H9 (cell line): ENCODE measurements at regions not wholly inside any gene's neighbourhood (a gene's known extent, or its start where the extent isn't known, plus 50 kb on each side); places are given as distances from the start of the nearest gene placed in this dataset.

Source experiments
- DNase-seq: peaks from one replicate; pipeline ENCODE4 v3.0.0-alpha.2; 2017
- H2AFZ ChIP-seq: one replicate; pipeline ENCODE4 v1.6.1; 2013; ENCODE audit warnings: mild to moderate bottlenecking, low read length, control low read depth, moderate library complexity
- H2AK5ac ChIP-seq: 2 replicates; pipeline ENCODE4 v1.6.1; 2013; ENCODE audit warnings: low read length, control low read depth, mixed read lengths; ENCODE audit not compliant: insufficient read length
- H2BK120ac ChIP-seq: one replicate; pipeline ENCODE4 v1.6.1; 2013; ENCODE audit warnings: low read depth, mild to moderate bottlenecking, low read length, control low read depth, inconsistent platforms; ENCODE audit not compliant: poor library complexity, severe bottlenecking
- H2BK12ac ChIP-seq: 2 replicates; pipeline ENCODE4 v1.6.1; 2013; ENCODE audit warnings: low read length, control low read depth, mixed read lengths, low read depth; ENCODE audit not compliant: insufficient read length
- H2BK15ac ChIP-seq: 2 replicates; pipeline ENCODE4 v1.6.1; 2013; ENCODE audit warnings: low read depth, low read length, control low read depth
- H2BK20ac ChIP-seq: one replicate; pipeline ENCODE4 v1.6.1; 2013; ENCODE audit warnings: low read depth, mild to moderate bottlenecking, low read length, control low read depth, inconsistent platforms; ENCODE audit not compliant: poor library complexity, severe bottlenecking
- H2BK5ac ChIP-seq: 2 replicates; pipeline ENCODE4 v1.6.1; 2013; ENCODE audit warnings: low read length, control low read depth, mixed read lengths; ENCODE audit not compliant: insufficient read length
- H3K14ac ChIP-seq: 2 replicates; pipeline ENCODE4 v1.6.1; 2013; ENCODE audit warnings: low read length, control low read depth; ENCODE audit not compliant: insufficient read depth
- H3K18ac ChIP-seq: 2 replicates; pipeline ENCODE4 v1.6.1; 2013; ENCODE audit warnings: low read depth, mild to moderate bottlenecking, mixed read lengths, low read length, control low read depth; ENCODE audit not compliant: insufficient read length
- H3K23ac ChIP-seq: 2 replicates; pipeline ENCODE4 v1.6.1; 2013; ENCODE audit warnings: low read length, control low read depth, mixed read lengths, low read depth; ENCODE audit not compliant: insufficient read length
- H3K23me2 ChIP-seq: 2 replicates; pipeline ENCODE4 v1.6.1; 2013; ENCODE audit warnings: low read depth, mild to moderate bottlenecking, mixed read lengths, low read length, control low read depth; ENCODE audit not compliant: insufficient read length, poor library complexity, severe bottlenecking
- H3K27ac ChIP-seq: 2 replicates; pipeline ENCODE4 v1.5.1; 2013; ENCODE audit warnings: low read length, control low read depth, mixed read lengths, low read depth; ENCODE audit not compliant: insufficient read length
- H3K27me3 ChIP-seq: 2 replicates; pipeline ENCODE4 v1.6.1; 2013; ENCODE audit warnings: low read length, control low read depth, inconsistent platforms; ENCODE audit not compliant: insufficient read depth
- H3K4ac ChIP-seq: 2 replicates; pipeline ENCODE4 v1.6.1; 2013; ENCODE audit warnings: low read depth, mild to moderate bottlenecking, control low read depth, inconsistent platforms, low read length, moderate library complexity
- H3K4me1 ChIP-seq: 2 replicates; pipeline ENCODE4 v1.6.1; 2013; ENCODE audit warnings: low read length, control low read depth, inconsistent platforms; ENCODE audit not compliant: insufficient read depth
- H3K4me2 ChIP-seq: 2 replicates; pipeline ENCODE4 v1.6.1; 2013; ENCODE audit warnings: low read length, control low read depth, mixed read lengths; ENCODE audit not compliant: insufficient read length, insufficient read depth
- H3K56ac ChIP-seq: 2 replicates; pipeline ENCODE4 v1.6.1; 2013; ENCODE audit warnings: low read depth, mild to moderate bottlenecking, mixed read lengths, low read length, control low read depth; ENCODE audit not compliant: insufficient read length
- H3K79me1 ChIP-seq: 2 replicates; pipeline ENCODE4 v1.6.1; 2013; ENCODE audit warnings: low read depth, mild to moderate bottlenecking, moderate library complexity, low read length, control low read depth, inconsistent platforms; ENCODE audit not compliant: insufficient read depth, poor library complexity, severe bottlenecking
- H3K79me2 ChIP-seq: 2 replicates; pipeline ENCODE4 v1.6.1; 2013; ENCODE audit warnings: low read length, control low read depth, inconsistent platforms; ENCODE audit not compliant: insufficient read depth
- H3K9ac ChIP-seq: 2 replicates; pipeline ENCODE4 v1.6.1; 2013; ENCODE audit warnings: low read length, control low read depth, mixed read lengths; ENCODE audit not compliant: insufficient read length; ENCODE audit errors: extremely low read depth
- H3K9me3 ChIP-seq: one replicate; pipeline ENCODE4 v1.6.1; 2013; ENCODE audit warnings: low read depth, low read length, inconsistent platforms; ENCODE audit not compliant: control insufficient read depth
- H3T11ph ChIP-seq: one replicate; pipeline ENCODE4 v1.6.1; 2013; ENCODE audit warnings: mild to moderate bottlenecking, low read length, control low read depth, inconsistent platforms
- H4K20me1 ChIP-seq: one replicate; pipeline ENCODE4 v1.6.1; 2013; ENCODE audit not compliant: control insufficient read depth, insufficient read length, insufficient read depth
- H4K5ac ChIP-seq: 2 replicates; pipeline ENCODE4 v1.6.1; 2013; ENCODE audit warnings: low read depth, mild to moderate bottlenecking, mixed read lengths, low read length, control low read depth; ENCODE audit not compliant: insufficient read length
- H4K8ac ChIP-seq: replicated peaks from 2 replicates; pipeline ENCODE4 v1.6.1; 2013; ENCODE audit warnings: low read length, control low read depth, mixed read lengths, low read depth; ENCODE audit not compliant: insufficient read length
- H4K91ac ChIP-seq: 2 replicates; pipeline ENCODE4 v1.6.1; 2013; ENCODE audit warnings: low read depth, mild to moderate bottlenecking, moderate library complexity, mixed read lengths, low read length, control low read depth; ENCODE audit not compliant: insufficient read length
- H3K27ac Mint-ChIP-seq, 3 experiments: 2 replicates in 2 of 3; 3 replicates in 1 of 3; pipeline ENCODE4 v1.8.0; 2020 to 2021; ENCODE audit warnings: mixed read lengths in 3 of 3, mild to moderate bottlenecking in 1 of 3, moderate library complexity in 1 of 3
- H3K27me3 Mint-ChIP-seq: 2 replicates; pipeline ENCODE4 v1.8.0; 2021; ENCODE audit warnings: low read depth, mild to moderate bottlenecking, moderate library complexity, mixed read lengths
- H3K36me3 Mint-ChIP-seq, 3 experiments: 2 replicates in 2 of 3; 3 replicates in 1 of 3; pipeline ENCODE4 v1.8.0; 2020 to 2021; ENCODE audit warnings: low read depth in 3 of 3, mixed read lengths in 3 of 3; ENCODE audit not compliant: insufficient read depth in 1 of 3
- H3K4me1 Mint-ChIP-seq, 2 experiments: 2 replicates each; pipeline ENCODE4 v1.8.0; 2020; ENCODE audit warnings: mixed read lengths in 2 of 2
- H3K4me3 Mint-ChIP-seq, 2 experiments: 2 replicates in 1 of 2; 3 replicates in 1 of 2; pipeline ENCODE4 v1.8.0; 2020 to 2021; ENCODE audit warnings: mild to moderate bottlenecking in 2 of 2, mixed read lengths in 2 of 2, moderate library complexity in 1 of 2
- H3K9me3 Mint-ChIP-seq, 2 experiments: 2 replicates in 1 of 2; 3 replicates in 1 of 2; pipeline ENCODE4 v1.8.0; 2020; ENCODE audit warnings: mild to moderate bottlenecking in 2 of 2, mixed read lengths in 2 of 2, moderate library complexity in 1 of 2
- CTCF ChIP-seq: fragments of 200-600 bp; sonication (generic); conservative IDR thresholded peaks from 3 replicates; pipeline ENCODE4 v1.8.0; 2021; ENCODE audit warnings: antibody characterized with exemption, mild to moderate bottlenecking
- WGBS: extraction: QIAGEN DNeasy Blood & Tissue Kit; methylation state at CpG from one replicate; pipeline ENCODE4 v1.1.7; 2013; ENCODE audit warnings: missing lambda C conversion rate, low lambda C conversion rate, mixed read lengths; ENCODE audit not compliant: insufficient read length; ENCODE audit errors: extremely low coverage; 5-methylcytosine and 5-hydroxymethylcytosine counted together

- Histone ChIP-seq H3K9ac (no peak overlapping the region), H2AFZ (no peak overlapping the region)
- no peak overlapping the region for H3K27ac Mint-ChIP-seq
These were observed 56.7 kb upstream of the IRF2 start for GRCh38 chr4:184531008-184531407.

More at GRCh38 chr4:184531008-184531407, 56.7 kb upstream of the IRF2 start:
- H3K4me3 Mint-ChIP-seq, result no peak overlapping the region
- no peaks in the 10 kb centered on the region for H3K79me2 ChIP-seq
- H3K23ac ChIP-seq, result no peak overlapping the region
- no peak overlapping the region for H4K8ac ChIP-seq
- no CpG with 5 or more reads among the region's 2 CpGs for whole genome bisulfite sequencing
- H3T11ph ChIP-seq, result no peak overlapping the region
- no peaks in the 10 kb centered on the region for H3K27me3 Mint-ChIP-seq
- H3K23me2 ChIP-seq, result no peaks in the 10 kb centered on the region
- no peak overlapping the region for H4K91ac ChIP-seq
- peaks cover 8 to 19% of the 10 kb centered on the region in 2 experiments for H3K4me1 Mint-ChIP-seq
- TF ChIP-seq CTCF, result no peak
- peaks cover 2 to 5% of the 10 kb centered on the region in 2 experiments; a peak in 3 of 5 replicates for H3K9me3 Mint-ChIP-seq
- H3K36me3 Mint-ChIP-seq, result peaks cover 0 to 5% (median 5%) of the 10 kb centered on the region in 3 experiments; a peak in 4 of 7 replicates
- no peak overlapping the region for H3K4me2 ChIP-seq
- no peak overlapping the region for H3K56ac ChIP-seq
- no peak for DNase-seq
- H3K18ac ChIP-seq, result no peak overlapping the region
- H2AK5ac ChIP-seq, result no peak overlapping the region
- no peak overlapping the region for H2BK120ac ChIP-seq
- H2BK5ac ChIP-seq, result no peak overlapping the region
- no peak overlapping the region for H3K27ac ChIP-seq
- no peak overlapping the region for H2BK15ac ChIP-seq
- no peaks in the 10 kb centered on the region for H3K9me3 ChIP-seq
- H3K4me1 ChIP-seq, result no peaks in the 10 kb centered on the region; the same call in 1 of the 2 replicates
- no peaks in the 10 kb centered on the region for H3K79me1 ChIP-seq
- no peaks in the 10 kb centered on the region for H4K20me1 ChIP-seq
- H2BK12ac ChIP-seq, result no peak overlapping the region
- no peak overlapping the region for H4K5ac ChIP-seq
- H3K27me3 ChIP-seq, result no peaks in the 10 kb centered on the region
- H3K14ac ChIP-seq, result no peak overlapping the region
- H2BK20ac ChIP-seq, result no peak overlapping the region
- H3K4ac ChIP-seq, result no peak overlapping the region
